ENCODE measurements at regions not wholly inside any gene's neighbourhood (a gene's known extent, or its start where the extent isn't known, plus 50 kb on each side); places are given as distances from the start of the nearest gene placed in this dataset.

DNA sequence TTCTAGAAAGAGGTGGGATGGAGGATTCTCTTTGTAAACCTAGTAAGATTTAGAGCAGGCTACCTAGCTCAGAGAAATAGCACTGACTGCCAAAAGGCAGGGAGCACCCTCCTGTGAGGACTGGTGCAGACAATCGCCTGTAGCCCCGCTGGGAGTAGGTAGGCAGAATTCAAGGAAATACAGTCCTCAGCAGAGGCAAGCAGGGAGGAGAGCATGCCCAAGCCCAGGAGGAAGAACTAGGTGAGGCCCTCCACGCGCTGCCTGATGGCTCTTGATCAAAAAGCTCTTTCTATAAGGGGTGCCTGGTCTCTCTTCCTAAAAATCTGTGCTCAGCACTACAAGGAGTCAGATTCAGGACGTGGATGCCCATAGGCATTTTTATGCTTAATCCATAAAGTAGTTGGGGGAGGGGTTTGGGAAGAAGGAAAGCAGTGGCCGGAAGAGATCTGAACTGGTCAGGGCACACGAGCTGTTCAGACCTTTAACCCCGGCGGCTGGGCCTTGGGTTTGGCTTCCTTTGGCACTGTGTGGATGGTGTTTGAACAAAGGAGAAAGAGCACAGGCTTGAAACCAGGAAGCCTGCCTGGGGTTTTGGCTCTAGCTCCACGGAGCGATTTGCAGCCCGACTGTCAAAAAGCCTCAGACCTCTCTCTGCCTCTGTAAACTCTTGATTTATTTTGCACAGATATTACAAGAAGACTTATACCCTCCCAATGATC lies 320.6 kb downstream of the FOXO1 start:
- dilution Hi-C loops (cut with MboI; ENCODE audit: extremely low pct_ligation_motif_present, low sequenced_read_pairs) = no loop called here
- FAIRE-seq = no peak

GRCh38 chr13:40346592-40346991 lies 319.8 kb downstream of the FOXO1 start:
- Histone ChIP-seq H3K4me3 (ENCODE audit: control insufficient read depth in 2 of 3, extremely low read depth in 1 of 3, insufficient read depth in 2 of 3, low read depth in 1 of 3, low read length in 3 of 3) (no peak overlapping the region), H3K79me2 (ENCODE audit: control insufficient read depth, insufficient read depth, low read length) (no peaks in the 10 kb centered on the region), H3K27me3 (ENCODE audit: control insufficient read depth, extremely low read depth, insufficient read depth, low read length) (no peaks in the 10 kb centered on the region), H3K27ac (ENCODE audit: control insufficient read depth, insufficient read depth, low read length) (no peak overlapping the region), H3K9me1 (ENCODE audit: control insufficient read depth, extremely low read depth, insufficient read depth, low read length) (no peaks in the 10 kb centered on the region), H3K9me3 (ENCODE audit: control insufficient read depth, low read depth, low read length) (no peaks in the 10 kb centered on the region), H3K4me1 (ENCODE audit: control insufficient read depth, extremely low read depth, insufficient read depth, low read length) (no peaks in the 10 kb centered on the region), H3K4me2 (ENCODE audit: control insufficient read depth, extremely low read depth, insufficient read depth, low read depth, low read length) (no peak overlapping the region), H3K9ac (ENCODE audit: control insufficient read depth, extremely low read depth, insufficient read depth, low read length) (no peak overlapping the region), H2AFZ (ENCODE audit: control insufficient read depth, low read length) (no peak overlapping the region), H3K36me3 (ENCODE audit: control insufficient read depth in 2 of 2, extremely low read depth in 1 of 2, insufficient read depth in 2 of 2, low read length in 2 of 2) (no peaks in the 10 kb centered on the region), H4K20me1 (ENCODE audit: control insufficient read depth, extremely low read depth, insufficient read depth, low read length) (no peaks in the 10 kb centered on the region)
- peak; percentile 67 for FAIRE-seq
- no peak for TF ChIP-seq CTCF (optimal IDR thresholded peaks at IDR 0.05 in 1 of 3, IDR thresholded peaks at IDR 0.05 in 1 of 3, conservative IDR thresholded peaks at IDR 0.05 in 1 of 3; ENCODE audit: extremely low read depth in 1 of 3, insufficient read depth in 2 of 3, low read length in 3 of 3)
- TF ChIP-seq EZH2 (IDR thresholded peaks at IDR 0.05; ENCODE audit: low read length) = no peak
- dilution Hi-C loops (cut with MboI; ENCODE audit: extremely low pct_ligation_motif_present, low sequenced_read_pairs) = no loop called here
- no peak for DNase-seq (ENCODE audit: low read depth, low spot score)

More for the DNA sequence above, 320.6 kb downstream of the FOXO1 start:
- Histone ChIP-seq H3K9me1 (ENCODE audit: control insufficient read depth, extremely low read depth, insufficient read depth, low read length) (no peaks in the 10 kb centered on the region), H4K20me1 (ENCODE audit: control insufficient read depth, extremely low read depth, insufficient read depth, low read length) (no peaks in the 10 kb centered on the region), H3K4me3 (ENCODE audit: control insufficient read depth in 2 of 3, extremely low read depth in 1 of 3, insufficient read depth in 2 of 3, low read depth in 1 of 3, low read length in 3 of 3) (no peak overlapping the region), H3K9ac (ENCODE audit: control insufficient read depth, extremely low read depth, insufficient read depth, low read length) (no peak overlapping the region), H3K27ac (ENCODE audit: control insufficient read depth, insufficient read depth, low read length) (no peak overlapping the region), H3K79me2 (ENCODE audit: control insufficient read depth, insufficient read depth, low read length) (no peaks in the 10 kb centered on the region), H3K4me2 (ENCODE audit: control insufficient read depth, extremely low read depth, insufficient read depth, low read depth, low read length) (no peak overlapping the region), H3K36me3 (ENCODE audit: control insufficient read depth in 2 of 2, extremely low read depth in 1 of 2, insufficient read depth in 2 of 2, low read length in 2 of 2) (no peaks in the 10 kb centered on the region), H3K27me3 (ENCODE audit: control insufficient read depth, extremely low read depth, insufficient read depth, low read length) (no peaks in the 10 kb centered on the region), H3K4me1 (ENCODE audit: control insufficient read depth, extremely low read depth, insufficient read depth, low read length) (no peaks in the 10 kb centered on the region), H3K9me3 (ENCODE audit: control insufficient read depth, low read depth, low read length) (no peaks in the 10 kb centered on the region), H2AFZ (ENCODE audit: control insufficient read depth, low read length) (no peak overlapping the region)
- no peak for DNase-seq (ENCODE audit: low read depth, low spot score)
- TF ChIP-seq CTCF (optimal IDR thresholded peaks at IDR 0.05 in 1 of 3, IDR thresholded peaks at IDR 0.05 in 1 of 3, conservative IDR thresholded peaks at IDR 0.05 in 1 of 3; ENCODE audit: extremely low read depth in 1 of 3, insufficient read depth in 2 of 3, low read length in 3 of 3) (no peak), EZH2 (IDR thresholded peaks at IDR 0.05; ENCODE audit: low read length) (no peak)

All from keratinocyte (primary cell).